ENCODE measurements at regions not wholly inside any gene's neighbourhood (a gene's known extent, or its start where the extent isn't known, plus 50 kb on each side); places are given as distances from the start of the nearest gene placed in this dataset.

DNA sequence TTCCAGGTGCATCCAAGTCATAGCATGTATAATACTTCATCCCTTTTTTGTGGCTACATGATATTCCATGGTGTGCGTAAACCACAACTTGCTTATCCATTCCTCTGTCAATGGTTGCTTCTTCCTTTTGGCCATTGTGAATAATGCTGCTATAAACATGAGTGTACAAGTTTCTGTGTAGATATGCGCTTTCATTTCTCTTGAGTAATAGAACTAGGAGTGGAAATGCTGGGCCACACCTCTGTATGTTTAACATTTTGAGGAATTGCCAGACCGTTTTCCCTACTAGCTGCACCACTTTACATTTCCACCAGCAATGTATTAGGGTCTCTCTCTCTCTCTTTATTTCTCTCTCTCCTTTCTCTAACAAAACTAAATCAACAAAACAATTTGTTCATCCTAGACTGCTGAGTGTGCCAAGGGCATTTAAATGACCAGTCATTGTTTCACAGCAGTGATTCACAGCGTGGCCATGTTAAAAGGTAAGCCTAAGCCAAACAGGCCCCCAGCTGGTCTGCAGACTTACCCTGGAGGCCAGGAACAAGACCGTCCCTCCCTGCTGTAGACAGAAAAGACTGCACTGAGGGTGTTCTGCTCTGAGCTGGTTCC lies 53.2 kb upstream of the LYST start:
- Histone ChIP-seq H3K36me3 (ENCODE audit: insufficient read depth, low read length) (no peaks in the 10 kb centered on the region), H2AFZ (ENCODE audit: low read length) (no peak overlapping the region), H3K4me3 (ENCODE audit: low read depth, low read length, poor library complexity, severe bottlenecking) (no peak overlapping the region), H3K9me2 (ENCODE audit: insufficient read depth, low read length) (no peaks in the 10 kb centered on the region), H3K79me2 (ENCODE audit: insufficient read depth, low read depth, low read length) (no peaks in the 10 kb centered on the region), H3K27ac (ENCODE audit: low read depth, low read length, poor library complexity, severe bottlenecking) (no peak overlapping the region), H3K4me1 (ENCODE audit: insufficient read depth, low read length, poor library complexity, severe bottlenecking) (peaks cover 10% of the 10 kb centered on the region), H4K20me1 (ENCODE audit: insufficient read depth, low read length) (no peaks in the 10 kb centered on the region), H3K9me3 (ENCODE audit: low read length) (no peaks in the 10 kb centered on the region), H3K4me2 (ENCODE audit: low read length) (no peak overlapping the region)
- TF ChIP-seq, protein P1, sequence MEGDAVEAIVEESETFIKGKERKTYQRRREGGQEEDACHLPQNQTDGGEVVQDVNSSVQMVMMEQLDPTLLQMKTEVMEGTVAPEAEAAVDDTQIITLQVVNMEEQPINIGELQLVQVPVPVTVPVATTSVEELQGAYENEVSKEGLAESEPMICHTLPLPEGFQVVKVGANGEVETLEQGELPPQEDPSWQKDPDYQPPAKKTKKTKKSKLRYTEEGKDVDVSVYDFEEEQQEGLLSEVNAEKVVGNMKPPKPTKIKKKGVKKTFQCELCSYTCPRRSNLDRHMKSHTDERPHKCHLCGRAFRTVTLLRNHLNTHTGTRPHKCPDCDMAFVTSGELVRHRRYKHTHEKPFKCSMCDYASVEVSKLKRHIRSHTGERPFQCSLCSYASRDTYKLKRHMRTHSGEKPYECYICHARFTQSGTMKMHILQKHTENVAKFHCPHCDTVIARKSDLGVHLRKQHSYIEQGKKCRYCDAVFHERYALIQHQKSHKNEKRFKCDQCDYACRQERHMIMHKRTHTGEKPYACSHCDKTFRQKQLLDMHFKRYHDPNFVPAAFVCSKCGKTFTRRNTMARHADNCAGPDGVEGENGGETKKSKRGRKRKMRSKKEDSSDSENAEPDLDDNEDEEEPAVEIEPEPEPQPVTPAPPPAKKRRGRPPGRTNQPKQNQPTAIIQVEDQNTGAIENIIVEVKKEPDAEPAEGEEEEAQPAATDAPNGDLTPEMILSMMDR (conservative IDR thresholded peaks at IDR 0.05; ENCODE audit: low read length) = no peak
- TF ChIP-seq EZH2phosphoT487 (IDR thresholded peaks at IDR 0.05; ENCODE audit: borderline replicate concordance, low read depth, low read length) = no peak
- CTCF ChIA-PET (ENCODE audit: unreplicated experiment) = no interaction called here
- POLR2A ChIA-PET = no interaction called here
- intact Hi-C loops (cut with micrococcal nuclease; ENCODE audit: unreplicated experiment) = no loop called here
- BruUV-seq (replicated peaks) = no TSS peak
- DNase-seq (ENCODE audit: low spot score) = no peak

DNA sequence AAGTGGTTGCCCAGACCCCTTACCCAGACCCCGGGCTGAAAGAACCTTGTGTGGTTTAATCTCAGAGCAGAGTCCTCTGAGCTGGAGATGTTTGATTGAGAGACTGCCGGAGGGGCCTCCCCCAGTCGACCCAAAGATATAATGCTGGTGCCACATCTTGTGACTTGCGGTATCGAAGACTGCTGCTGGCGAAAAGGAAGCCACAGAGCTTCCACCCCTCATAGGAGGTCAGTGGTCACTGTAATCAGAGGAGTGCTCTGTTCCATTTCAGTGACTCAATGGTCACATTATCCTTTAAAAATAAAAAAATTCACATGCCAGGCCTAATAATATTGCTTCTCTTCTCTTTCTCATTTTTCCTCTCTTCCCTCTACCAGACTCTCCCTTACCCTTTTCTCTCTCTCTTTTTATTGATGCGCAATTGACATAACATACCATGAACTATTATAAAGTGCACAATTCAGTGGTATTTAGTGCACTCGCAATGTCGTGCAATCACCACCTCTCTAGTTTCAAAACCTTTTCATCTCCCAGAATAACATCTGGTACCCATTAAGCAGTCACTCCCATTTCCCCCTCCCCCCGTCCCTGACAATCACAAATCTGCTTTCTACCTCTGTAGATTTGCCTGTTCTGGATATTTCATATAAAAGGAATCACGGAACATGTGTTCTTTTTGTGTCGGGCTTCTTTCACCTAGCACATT lies 52.6 kb upstream of the LYST start:
- no peak for TF ChIP-seq EZH2phosphoT487 (IDR thresholded peaks at IDR 0.05; ENCODE audit: borderline replicate concordance, low read depth, low read length)
- TF ChIP-seq, protein P1 (conservative IDR thresholded peaks at IDR 0.05; ENCODE audit: low read length) = no peak
- no peaks in the 10 kb centered on the region for H3K9me3 ChIP-seq (ENCODE audit: low read length)
- intact Hi-C loops (cut with micrococcal nuclease; ENCODE audit: unreplicated experiment) = no loop called here
- H3K79me2 ChIP-seq (ENCODE audit: insufficient read depth, low read depth, low read length) = no peaks in the 10 kb centered on the region
- H3K9me2 ChIP-seq (ENCODE audit: insufficient read depth, low read length) = no peaks in the 10 kb centered on the region
- H3K27ac ChIP-seq (ENCODE audit: low read depth, low read length, poor library complexity, severe bottlenecking) = no peak overlapping the region
- no peaks in the 10 kb centered on the region for H3K36me3 ChIP-seq (ENCODE audit: insufficient read depth, low read length)
- ChIA-PET CTCF (ENCODE audit: unreplicated experiment) (no interaction called here), POLR2A (no interaction called here)
- no peak for DNase-seq (ENCODE audit: low spot score)
- no peak overlapping the region for H3K4me3 ChIP-seq (ENCODE audit: low read depth, low read length, poor library complexity, severe bottlenecking)
- no TSS peak for BruUV-seq (replicated peaks)
- H4K20me1 ChIP-seq (ENCODE audit: insufficient read depth, low read length) = no peaks in the 10 kb centered on the region
- H2AFZ ChIP-seq (ENCODE audit: low read length) = no peak overlapping the region
- H3K4me1 ChIP-seq (ENCODE audit: insufficient read depth, low read length, poor library complexity, severe bottlenecking) = peaks cover 10% of the 10 kb centered on the region
- H3K4me2 ChIP-seq (ENCODE audit: low read length) = no peak overlapping the region

DNA sequence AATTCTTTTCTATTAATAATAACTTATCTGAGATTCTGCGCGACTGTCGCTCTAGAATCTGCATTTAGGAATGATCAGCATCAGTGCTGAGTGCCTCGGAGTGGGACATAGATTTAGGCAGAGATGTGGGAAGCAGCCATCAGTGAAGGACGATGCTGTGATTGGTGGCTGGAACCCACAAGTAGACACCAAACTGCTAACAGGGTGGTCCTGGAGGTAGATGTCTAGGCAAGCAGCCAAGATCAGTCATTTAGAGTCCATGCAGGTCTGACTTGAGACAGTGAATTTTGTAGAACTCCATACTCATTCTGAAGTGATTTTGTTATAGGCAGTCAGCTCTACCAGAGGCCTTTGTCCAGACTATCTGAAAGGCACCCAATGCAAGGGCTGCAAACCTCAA lies 51.8 kb upstream of the LYST start:
- no peak overlapping the region for H3K4me2 ChIP-seq (ENCODE audit: low read length)
- BruUV-seq (replicated peaks) = no TSS peak
- H3K27ac ChIP-seq (ENCODE audit: low read depth, low read length, poor library complexity, severe bottlenecking) = no peak overlapping the region
- ChIA-PET POLR2A (interaction anchor here (0.5 kb wide), 1 partner anchor 137 kb away, joined by 3 read pairs; no protein-coding TSS in a partner anchor), CTCF (ENCODE audit: unreplicated experiment) (no interaction called here)
- no peaks in the 10 kb centered on the region for H3K9me3 ChIP-seq (ENCODE audit: low read length)
- no peak for DNase-seq (ENCODE audit: low spot score)
- TF ChIP-seq, protein P1 (conservative IDR thresholded peaks at IDR 0.05; ENCODE audit: low read length) = no peak
- no peak for TF ChIP-seq EZH2phosphoT487 (IDR thresholded peaks at IDR 0.05; ENCODE audit: borderline replicate concordance, low read depth, low read length)
- peaks cover 3% of the 10 kb centered on the region for H3K4me1 ChIP-seq (ENCODE audit: insufficient read depth, low read length, poor library complexity, severe bottlenecking)
- no peaks in the 10 kb centered on the region for H3K9me2 ChIP-seq (ENCODE audit: insufficient read depth, low read length)
- H3K79me2 ChIP-seq (ENCODE audit: insufficient read depth, low read depth, low read length) = no peaks in the 10 kb centered on the region
- intact Hi-C loops (cut with micrococcal nuclease; ENCODE audit: unreplicated experiment) = no loop called here
- H3K36me3 ChIP-seq (ENCODE audit: insufficient read depth, low read length) = no peaks in the 10 kb centered on the region
- no peaks in the 10 kb centered on the region for H4K20me1 ChIP-seq (ENCODE audit: insufficient read depth, low read length)
- H3K4me3 ChIP-seq (ENCODE audit: low read depth, low read length, poor library complexity, severe bottlenecking) = no peak overlapping the region
- no peak overlapping the region for H2AFZ ChIP-seq (ENCODE audit: low read length)

Data from OCI-LY7 (cell line).